Raji (cell line): ENCODE measurements at regions not wholly inside any gene's neighbourhood (a gene's known extent, or its start where the extent isn't known, plus 50 kb on each side); places are given as distances from the start of the nearest gene placed in this dataset.

Experiments
- POLR2A ChIP-seq: IDR thresholded peaks from 2 replicates; pipeline ENCODE4 v1.6.1; 2011; ENCODE audit warnings: low read depth, low read length, control low read depth; ENCODE audit not compliant: insufficient read depth

- TF ChIP-seq POLR2A, result no peak
Observed at GRCh38 chr11:110809417-110810199, 97.4 kb upstream of the ARHGAP20 start.

DNA sequence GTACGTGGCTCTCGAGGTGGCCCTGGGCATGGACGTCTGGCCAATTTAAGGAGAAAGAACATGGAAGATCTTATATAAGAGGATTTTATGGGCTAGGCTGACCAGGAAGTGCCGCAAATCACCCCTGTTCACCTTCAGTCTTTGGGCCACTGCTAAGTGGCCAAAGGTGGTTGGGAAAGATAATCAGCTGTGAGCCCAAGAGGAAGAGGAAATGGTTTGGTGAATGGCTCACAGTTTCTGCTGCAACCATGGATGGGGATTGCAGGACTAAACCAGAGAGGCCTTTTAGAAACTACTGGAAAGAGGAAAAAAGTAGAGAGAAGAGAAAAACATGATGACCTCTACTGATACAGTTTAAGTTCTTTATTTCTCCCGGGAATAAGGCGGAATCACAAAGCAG, 96.0 kb upstream of the ARHGAP20 start:
- no peak for TF ChIP-seq POLR2A

DNA sequence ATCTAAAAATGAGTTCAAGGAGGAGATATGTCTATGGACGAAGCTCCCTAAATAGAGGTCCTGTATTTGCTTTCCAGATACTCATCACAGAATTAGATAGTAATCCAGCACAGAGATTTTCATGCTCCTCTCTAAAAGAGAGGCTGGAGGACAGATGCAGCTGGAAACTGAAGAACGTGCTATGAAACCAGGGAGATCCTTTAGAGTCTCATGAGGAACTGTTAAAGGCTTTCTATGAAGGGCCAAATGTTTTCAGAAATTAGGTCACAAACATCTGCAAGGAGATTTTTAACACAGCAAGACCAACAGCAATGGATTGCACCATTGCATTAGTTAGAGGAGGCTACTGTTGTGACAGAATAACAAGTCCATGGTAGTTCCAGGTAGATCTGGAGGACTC, 95.6 kb upstream of the ARHGAP20 start:
- TF ChIP-seq POLR2A, result no peak

GRCh38 chr11:110805756-110806155, 93.5 kb upstream of the ARHGAP20 start:
- TF ChIP-seq POLR2A, result no peak

DNA sequence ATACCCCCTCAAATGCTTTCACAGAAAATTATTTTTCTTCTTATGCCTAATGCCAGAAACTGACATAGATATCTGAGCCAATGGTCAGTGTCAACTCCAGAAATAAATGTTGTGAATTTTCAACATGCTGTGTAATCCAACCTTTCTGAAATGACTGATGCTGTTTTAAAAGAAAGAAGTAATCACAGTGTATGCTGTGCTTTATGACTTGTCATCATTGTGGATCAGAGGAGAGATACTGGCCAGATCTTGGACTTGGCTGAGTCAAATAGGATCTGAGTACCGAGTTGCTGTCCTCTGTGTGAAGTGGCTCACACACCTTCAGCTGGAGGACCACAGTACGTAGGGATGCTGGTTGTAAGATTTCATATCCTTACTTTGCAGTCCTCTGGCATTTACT, 89.9 kb upstream of the ARHGAP20 start:
- no peak for TF ChIP-seq POLR2A

- no peak for TF ChIP-seq POLR2A
Observed at GRCh38 chr11:110801328-110801727, 89.1 kb upstream of the ARHGAP20 start.

GRCh38 chr11:110798201-110798900, 86.1 kb upstream of the ARHGAP20 start:
- no peak for TF ChIP-seq POLR2A

DNA sequence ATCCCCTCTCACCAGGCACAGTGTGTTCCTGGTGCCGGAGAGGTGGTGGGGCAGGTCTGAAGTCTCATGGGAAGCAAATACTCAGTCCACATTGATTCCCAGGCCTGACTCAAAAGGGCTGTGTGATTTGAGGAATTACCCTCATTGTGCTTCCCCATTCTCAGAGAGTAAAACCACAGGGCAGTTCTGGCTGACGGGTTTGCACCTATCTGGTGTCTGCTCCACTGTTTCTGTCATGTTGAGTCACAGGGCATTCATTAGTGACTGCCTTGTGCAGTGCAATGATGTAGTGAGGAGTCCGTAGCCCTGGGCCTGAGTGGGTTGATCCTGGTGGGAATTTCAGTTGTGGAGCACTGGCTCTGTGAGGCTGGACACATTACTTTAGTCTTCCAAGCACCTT, 85.2 kb upstream of the ARHGAP20 start:
- TF ChIP-seq POLR2A, result no peak

DNA sequence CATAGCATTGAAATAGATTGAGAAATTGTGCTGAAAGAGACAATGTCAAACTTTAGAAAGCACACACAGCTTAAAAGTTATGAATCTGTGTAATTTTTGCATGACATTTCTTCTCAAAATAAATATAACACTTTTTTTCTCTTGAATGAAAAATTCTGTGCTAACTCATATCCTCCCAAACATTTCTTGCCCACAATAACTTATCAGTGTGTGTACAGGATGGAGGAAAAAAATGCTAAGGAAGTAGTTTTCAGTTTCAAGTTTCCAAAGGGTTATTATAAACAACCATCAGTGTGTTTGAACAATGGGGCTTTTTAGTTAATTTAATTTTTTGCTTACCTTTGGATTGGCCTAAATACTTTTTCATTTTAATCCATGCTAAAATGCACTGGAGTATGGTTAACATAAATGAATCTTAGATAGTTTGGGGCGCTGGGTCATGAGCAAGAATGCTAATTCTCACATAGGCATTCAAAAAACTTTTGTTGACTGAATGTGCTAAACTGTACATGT, 82.9 kb upstream of the ARHGAP20 start:
- TF ChIP-seq POLR2A, result no peak

- no peak for TF ChIP-seq POLR2A
Observed at GRCh38 chr11:110793556-110793955, 81.3 kb upstream of the ARHGAP20 start.

- TF ChIP-seq POLR2A, result no peak
Observed at GRCh38 chr11:110791621-110792020, 79.4 kb upstream of the ARHGAP20 start.

DNA sequence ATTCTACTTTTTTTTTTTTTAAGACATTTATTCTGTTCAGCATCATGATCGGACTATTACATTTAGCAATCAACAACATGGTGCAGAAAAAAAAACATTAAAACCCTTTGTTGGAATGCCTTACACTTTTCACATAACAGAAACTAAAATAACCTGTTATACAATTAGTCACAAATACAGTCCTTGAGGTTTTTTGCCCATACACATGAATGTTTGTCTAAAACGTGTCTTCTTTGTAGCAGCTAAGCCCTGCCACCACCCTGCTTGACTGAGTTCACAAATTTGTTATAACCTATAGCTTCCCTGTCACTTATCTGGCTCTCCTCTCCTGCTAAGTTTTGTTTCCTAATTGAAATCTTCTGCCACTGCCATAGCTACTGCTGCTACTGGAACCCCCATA, 75.4 kb upstream of the ARHGAP20 start:
- TF ChIP-seq POLR2A, result no peak

- TF ChIP-seq POLR2A, result no peak
Observed at GRCh38 chr11:110786226-110786902, 74.1 kb upstream of the ARHGAP20 start.

DNA sequence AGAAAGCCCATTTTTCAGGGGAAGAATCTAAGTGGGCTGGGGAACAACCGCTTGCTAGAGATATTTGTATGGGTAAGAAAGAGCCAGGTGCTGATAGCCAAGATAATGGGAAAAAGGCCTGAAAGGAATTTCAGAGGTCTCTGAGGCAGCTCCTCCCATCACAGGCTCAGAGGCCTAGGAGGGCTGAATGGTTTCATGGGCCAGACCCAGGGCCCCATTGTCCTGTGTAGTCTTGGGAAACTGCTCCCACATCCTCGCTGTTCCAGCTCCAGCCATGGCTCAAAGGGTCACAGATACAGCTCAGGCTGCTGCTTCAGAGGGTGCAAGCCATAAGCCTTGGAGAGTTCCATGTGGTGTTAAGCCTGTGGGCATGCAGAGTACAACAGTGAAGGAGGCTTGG, 73.2 kb upstream of the ARHGAP20 start:
- no peak for TF ChIP-seq POLR2A

GRCh38 chr11:110782616-110783015, 70.4 kb upstream of the ARHGAP20 start:
- no peak for TF ChIP-seq POLR2A

DNA sequence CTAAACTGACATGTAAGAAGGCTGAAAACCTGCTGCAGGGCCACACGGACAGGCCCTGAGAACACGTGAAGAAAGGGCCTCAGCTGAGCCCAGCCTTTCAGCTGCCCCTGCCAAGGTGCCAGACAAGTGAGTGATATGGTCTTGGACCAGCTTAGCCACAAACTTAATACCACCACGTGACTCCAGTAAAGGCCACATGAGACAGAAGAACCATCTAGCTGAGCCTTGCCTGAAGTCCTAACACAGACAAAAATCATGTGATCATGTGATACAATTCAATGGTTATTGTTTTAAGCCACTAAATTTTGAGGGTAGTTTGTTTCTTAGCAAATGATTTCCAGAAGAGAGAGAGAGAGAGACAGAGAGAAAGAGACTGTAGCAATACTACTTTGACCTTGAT, 66.9 kb upstream of the ARHGAP20 start:
- TF ChIP-seq POLR2A, result no peak
